HL-60 (cell line): ENCODE measurements at regions not wholly inside any gene's neighbourhood (a gene's known extent, or its start where the extent isn't known, plus 50 kb on each side); places are given as distances from the start of the nearest gene placed in this dataset.

Experiments
- POLR2AphosphoS5 ChIP-seq: IDR thresholded peaks from 2 replicates; pipeline ENCODE4 v1.6.1; 2012; ENCODE audit warnings: low read depth
- SPI1 ChIP-seq: IDR thresholded peaks from 2 replicates; pipeline ENCODE4 v1.6.1; 2012; ENCODE audit warnings: low read depth, mild to moderate bottlenecking, borderline replicate concordance
- TF ChIP-seq, protein P1 (sequence below): IDR thresholded peaks from one replicate; pipeline ENCODE4 v1.5.1; 2011; ENCODE audit warnings: low read length, control low read depth, inconsistent platforms; ENCODE audit not compliant: insufficient read depth
- TF ChIP-seq, protein P2 (sequence below): IDR thresholded peaks from 2 replicates; pipeline ENCODE4 v1.6.1; 2012; ENCODE audit warnings: low read depth; ENCODE audit not compliant: insufficient replicate concordance

DNA sequence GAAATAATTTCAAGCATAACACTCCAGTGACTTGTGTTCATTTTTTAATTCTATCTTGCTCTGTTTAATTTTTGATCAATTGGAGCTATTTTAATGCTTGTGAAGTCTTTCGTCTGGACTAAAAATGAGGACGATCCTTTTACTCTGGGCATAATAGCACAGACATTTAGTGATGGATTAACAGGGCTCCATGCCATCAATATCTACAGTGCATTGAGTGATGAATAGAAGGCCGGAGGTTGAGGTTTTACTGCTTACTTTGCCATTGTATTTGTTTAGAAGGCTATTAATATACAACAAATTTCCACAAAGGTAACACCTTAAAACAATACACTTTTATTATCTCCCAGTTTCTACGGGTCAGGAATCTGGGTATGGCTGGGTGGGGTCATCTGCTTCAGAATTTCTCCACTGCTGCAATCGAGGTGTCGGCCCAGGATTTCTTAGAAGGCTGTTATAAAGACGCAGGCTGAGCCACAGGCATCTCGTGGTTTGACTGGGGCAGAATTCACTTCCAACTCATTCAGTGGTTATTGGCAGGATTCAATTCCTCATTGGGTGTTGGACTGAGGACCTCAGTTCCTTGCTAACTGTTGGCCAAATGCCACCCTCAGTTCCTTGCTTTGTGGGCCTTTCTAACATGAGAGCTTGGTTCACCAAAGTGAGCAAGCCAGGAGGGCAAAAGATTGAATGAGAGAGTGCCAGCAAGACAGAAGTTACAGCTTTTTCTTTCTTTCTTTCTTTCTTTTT is 265.4 kb upstream of the VLDLR start:
- TF ChIP-seq, protein P1, sequence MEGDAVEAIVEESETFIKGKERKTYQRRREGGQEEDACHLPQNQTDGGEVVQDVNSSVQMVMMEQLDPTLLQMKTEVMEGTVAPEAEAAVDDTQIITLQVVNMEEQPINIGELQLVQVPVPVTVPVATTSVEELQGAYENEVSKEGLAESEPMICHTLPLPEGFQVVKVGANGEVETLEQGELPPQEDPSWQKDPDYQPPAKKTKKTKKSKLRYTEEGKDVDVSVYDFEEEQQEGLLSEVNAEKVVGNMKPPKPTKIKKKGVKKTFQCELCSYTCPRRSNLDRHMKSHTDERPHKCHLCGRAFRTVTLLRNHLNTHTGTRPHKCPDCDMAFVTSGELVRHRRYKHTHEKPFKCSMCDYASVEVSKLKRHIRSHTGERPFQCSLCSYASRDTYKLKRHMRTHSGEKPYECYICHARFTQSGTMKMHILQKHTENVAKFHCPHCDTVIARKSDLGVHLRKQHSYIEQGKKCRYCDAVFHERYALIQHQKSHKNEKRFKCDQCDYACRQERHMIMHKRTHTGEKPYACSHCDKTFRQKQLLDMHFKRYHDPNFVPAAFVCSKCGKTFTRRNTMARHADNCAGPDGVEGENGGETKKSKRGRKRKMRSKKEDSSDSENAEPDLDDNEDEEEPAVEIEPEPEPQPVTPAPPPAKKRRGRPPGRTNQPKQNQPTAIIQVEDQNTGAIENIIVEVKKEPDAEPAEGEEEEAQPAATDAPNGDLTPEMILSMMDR: no peak
- TF ChIP-seq POLR2AphosphoS5 (no peak), SPI1 (no peak)
- TF ChIP-seq, protein P2, sequence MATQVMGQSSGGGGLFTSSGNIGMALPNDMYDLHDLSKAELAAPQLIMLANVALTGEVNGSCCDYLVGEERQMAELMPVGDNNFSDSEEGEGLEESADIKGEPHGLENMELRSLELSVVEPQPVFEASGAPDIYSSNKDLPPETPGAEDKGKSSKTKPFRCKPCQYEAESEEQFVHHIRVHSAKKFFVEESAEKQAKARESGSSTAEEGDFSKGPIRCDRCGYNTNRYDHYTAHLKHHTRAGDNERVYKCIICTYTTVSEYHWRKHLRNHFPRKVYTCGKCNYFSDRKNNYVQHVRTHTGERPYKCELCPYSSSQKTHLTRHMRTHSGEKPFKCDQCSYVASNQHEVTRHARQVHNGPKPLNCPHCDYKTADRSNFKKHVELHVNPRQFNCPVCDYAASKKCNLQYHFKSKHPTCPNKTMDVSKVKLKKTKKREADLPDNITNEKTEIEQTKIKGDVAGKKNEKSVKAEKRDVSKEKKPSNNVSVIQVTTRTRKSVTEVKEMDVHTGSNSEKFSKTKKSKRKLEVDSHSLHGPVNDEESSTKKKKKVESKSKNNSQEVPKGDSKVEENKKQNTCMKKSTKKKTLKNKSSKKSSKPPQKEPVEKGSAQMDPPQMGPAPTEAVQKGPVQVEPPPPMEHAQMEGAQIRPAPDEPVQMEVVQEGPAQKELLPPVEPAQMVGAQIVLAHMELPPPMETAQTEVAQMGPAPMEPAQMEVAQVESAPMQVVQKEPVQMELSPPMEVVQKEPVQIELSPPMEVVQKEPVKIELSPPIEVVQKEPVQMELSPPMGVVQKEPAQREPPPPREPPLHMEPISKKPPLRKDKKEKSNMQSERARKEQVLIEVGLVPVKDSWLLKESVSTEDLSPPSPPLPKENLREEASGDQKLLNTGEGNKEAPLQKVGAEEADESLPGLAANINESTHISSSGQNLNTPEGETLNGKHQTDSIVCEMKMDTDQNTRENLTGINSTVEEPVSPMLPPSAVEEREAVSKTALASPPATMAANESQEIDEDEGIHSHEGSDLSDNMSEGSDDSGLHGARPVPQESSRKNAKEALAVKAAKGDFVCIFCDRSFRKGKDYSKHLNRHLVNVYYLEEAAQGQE: no peak
